Loucy (cell line): ENCODE measurements at regions not wholly inside any gene's neighbourhood (a gene's known extent, or its start where the extent isn't known, plus 50 kb on each side); places are given as distances from the start of the nearest gene placed in this dataset.

Experiments used
- H2AFZ ChIP-seq: fragments of 200-600 bp; sonication (generic); 2 replicates; pipeline ENCODE4 v1.6.0; 2016; ENCODE audit warnings: antibody characterized with exemption, mild to moderate bottlenecking, low read length, moderate library complexity
- H3F3A ChIP-seq: fragments of 200-600 bp; 2 replicates; pipeline ENCODE4 v1.6.0; 2016; ENCODE audit warnings: antibody characterized with exemption, low read depth, mild to moderate bottlenecking
- H3K27me3 ChIP-seq: fragments of 200-600 bp; sonication (generic); 2 replicates; pipeline ENCODE4 v1.6.1; 2014; ENCODE audit warnings: low read length, mild to moderate bottlenecking; ENCODE audit not compliant: insufficient read depth, poor library complexity, severe bottlenecking
- H3K36me3 ChIP-seq: fragments of 200-600 bp; sonication (generic); 2 replicates; pipeline ENCODE4 v1.6.1; 2016; ENCODE audit warnings: low read length; ENCODE audit not compliant: insufficient read depth
- H3K4me1 ChIP-seq: fragments of 200-600 bp; sonication (generic); 2 replicates; pipeline ENCODE4 v1.5.1; 2014; ENCODE audit warnings: low read length, mild to moderate bottlenecking; ENCODE audit not compliant: insufficient read depth, poor library complexity, severe bottlenecking
- H3K4me2 ChIP-seq: fragments of 200-600 bp; sonication (generic); 2 replicates; pipeline ENCODE4 v1.6.0; 2014; ENCODE audit warnings: antibody characterized with exemption, low read length, low read depth, mild to moderate bottlenecking; ENCODE audit not compliant: poor library complexity, severe bottlenecking
- H3K4me3 ChIP-seq: fragments of 200-600 bp; sonication (generic); 2 replicates; pipeline ENCODE4 v1.5.1; 2014; ENCODE audit warnings: low read length, mild to moderate bottlenecking, mixed read lengths; ENCODE audit not compliant: poor library complexity, severe bottlenecking
- H3K79me2 ChIP-seq: fragments of 200-600 bp; sonication (generic); 2 replicates; pipeline ENCODE4 v1.6.1; 2014; ENCODE audit warnings: low read length; ENCODE audit not compliant: insufficient read depth
- H3K9ac ChIP-seq: fragments of 200-600 bp; sonication (generic); 2 replicates; pipeline ENCODE4 v1.6.0; 2014; ENCODE audit warnings: mild to moderate bottlenecking, low read depth, low read length, moderate library complexity; ENCODE audit not compliant: poor library complexity, severe bottlenecking
- H3K9me2 ChIP-seq: fragments of 200-600 bp; sonication (generic); replicated peaks from 2 replicates; pipeline ENCODE4 v1.6.1; 2016; ENCODE audit warnings: low read depth, low read length, mixed read lengths
- H3K9me3 ChIP-seq: fragments of 200-600 bp; sonication (generic); 2 replicates; pipeline ENCODE4 v1.6.1; 2014; ENCODE audit warnings: mild to moderate bottlenecking, antibody characterized with exemption, low read length, low read depth; ENCODE audit not compliant: insufficient read depth
- H4K20me1 ChIP-seq: fragments of 200-600 bp; sonication (generic); 2 replicates; pipeline ENCODE4 v1.6.0; 2014; ENCODE audit warnings: antibody characterized with exemption, low read length, mild to moderate bottlenecking; ENCODE audit not compliant: insufficient read depth, poor library complexity, severe bottlenecking
- CTCF ChIP-seq: fragments of 200-600 bp; sonication (generic); conservative IDR thresholded peaks from 2 replicates; pipeline ENCODE4 v1.5.1; 2014; ENCODE audit warnings: mild to moderate bottlenecking, antibody characterized with exemption, low read length
- EZH2phosphoT487 ChIP-seq: fragments of 200-600 bp; IDR thresholded peaks from 2 replicates; pipeline ENCODE4 v1.6.1; 2018; ENCODE audit warnings: antibody characterized with exemption, mild to moderate bottlenecking, moderate library complexity, borderline replicate concordance

- H3K36me3 ChIP-seq = no peaks in the 10 kb centered on the region
Observed at GRCh38 chr15:70151003-70151402, 53.3 kb upstream of the TLE3 start.

GRCh38 chr15:70150405-70150747 lies 52.7 kb upstream of the TLE3 start:
- H4K20me1 ChIP-seq = no peaks in the 10 kb centered on the region
- H3K36me3 ChIP-seq = no peaks in the 10 kb centered on the region
- no peak for TF ChIP-seq CTCF
- TF ChIP-seq EZH2phosphoT487 = no peak
- no peak overlapping the region for H3K4me3 ChIP-seq
- H3K79me2 ChIP-seq = no peaks in the 10 kb centered on the region
- no peaks in the 10 kb centered on the region for H3K9me3 ChIP-seq
- no peak overlapping the region for H2AFZ ChIP-seq
- no peak overlapping the region for H3K9ac ChIP-seq
- no peaks in the 10 kb centered on the region for H3K9me2 ChIP-seq
- H3K27me3 ChIP-seq = no peaks in the 10 kb centered on the region
- H3K4me2 ChIP-seq = no peak overlapping the region
- H3F3A ChIP-seq = 0 out of 2 replicates have a peak, but pooled peaks cover 4% of the 10 kb centered on the region
- peaks cover 75% of the 10 kb centered on the region for H3K4me1 ChIP-seq

More at GRCh38 chr15:70151003-70151402, 53.3 kb upstream of the TLE3 start:
- no peaks in the 10 kb centered on the region for H3K27me3 ChIP-seq
- H2AFZ ChIP-seq = no peak overlapping the region
- no peaks in the 10 kb centered on the region for H4K20me1 ChIP-seq
- H3K4me1 ChIP-seq = peaks cover 75% of the 10 kb centered on the region
- 0 out of 2 replicates have a peak, but pooled peaks cover 4% of the 10 kb centered on the region for H3F3A ChIP-seq
- H3K4me3 ChIP-seq = no peak overlapping the region
- no peaks in the 10 kb centered on the region for H3K79me2 ChIP-seq
- H3K9me2 ChIP-seq = no peaks in the 10 kb centered on the region
- TF ChIP-seq CTCF = no peak
- no peak for TF ChIP-seq EZH2phosphoT487
- no peaks in the 10 kb centered on the region for H3K9me3 ChIP-seq
- H3K4me2 ChIP-seq = peak overlapping the region; percentile 65
- peak overlapping the region; percentile 67 for H3K9ac ChIP-seq

- Histone ChIP-seq H3K4me1 (peaks cover 70% of the 10 kb centered on the region), H2AFZ (no peak overlapping the region), H3K4me2 (no peak overlapping the region), H3K36me3 (no peaks in the 10 kb centered on the region), H4K20me1 (no peaks in the 10 kb centered on the region), H3K27me3 (no peaks in the 10 kb centered on the region), H3K79me2 (no peaks in the 10 kb centered on the region), H3K9me3 (no peaks in the 10 kb centered on the region), H3F3A (0 out of 2 replicates have a peak, but pooled peaks cover 4% of the 10 kb centered on the region), H3K9me2 (no peaks in the 10 kb centered on the region), H3K9ac (no peak overlapping the region), H3K4me3 (no peak overlapping the region)
- TF ChIP-seq CTCF (peak; percentile 40), EZH2phosphoT487 (no peak)
Observed at GRCh38 chr15:70149667-70150404, 52.1 kb upstream of the TLE3 start.
